Keratinocyte (primary cell): ENCODE measurements at regions not wholly inside any gene's neighbourhood (a gene's known extent, or its start where the extent isn't known, plus 50 kb on each side); places are given as distances from the start of the nearest gene placed in this dataset.

Source experiments
- DNase-seq: peaks from one replicate; pipeline ENCODE4 v3.0.0-alpha.2; 2011; ENCODE audit warnings: low read depth, missing footprints, low spot score
- FAIRE-seq: peaks from 2 replicates; lab custom pipeline; 2011; peaks lifted over from hg19 to GRCh38; lab: Jason Lieb, UNC
- H2AFZ ChIP-seq: 2 replicates; pipeline ENCODE4 v1.6.0; 2012; ENCODE audit warnings: low read length, control low read depth, inconsistent platforms; ENCODE audit not compliant: control insufficient read depth
- H3K27ac ChIP-seq: 2 replicates; pipeline ENCODE4 v1.5.1; 2011; ENCODE audit warnings: low read length; ENCODE audit not compliant: control insufficient read depth, insufficient read depth
- H3K27me3 ChIP-seq: 3 replicates; pipeline ENCODE4 v1.6.0; 2011; ENCODE audit warnings: low read length; ENCODE audit not compliant: control insufficient read depth, insufficient read depth; ENCODE audit errors: extremely low read depth
- H3K36me3 ChIP-seq, 2 experiments: 2 replicates in 1 of 2; 3 replicates in 1 of 2; pipeline ENCODE4 v1.5.1; 2011; ENCODE audit warnings: low read length in 2 of 2, mild to moderate bottlenecking in 1 of 2; ENCODE audit not compliant: control insufficient read depth in 2 of 2, insufficient read depth in 2 of 2; ENCODE audit errors: extremely low read depth in 1 of 2
- H3K4me1 ChIP-seq: 3 replicates; pipeline ENCODE4 v1.5.1; 2011; ENCODE audit warnings: low read length; ENCODE audit not compliant: control insufficient read depth, insufficient read depth; ENCODE audit errors: extremely low read depth
- H3K4me2 ChIP-seq: 3 replicates; pipeline ENCODE4 v1.6.0; 2011; ENCODE audit warnings: low read depth, low read length; ENCODE audit not compliant: control insufficient read depth, insufficient read depth; ENCODE audit errors: extremely low read depth
- H3K4me3 ChIP-seq, 3 experiments: fragments of 200-600 bp in 1 of 3; sonication (generic) in 1 of 3; 2 replicates in 2 of 3; 3 replicates in 1 of 3; pipeline ENCODE4 v1.5.1; 2011 to 2016; ENCODE audit warnings: low read length in 3 of 3, mild to moderate bottlenecking in 3 of 3, control low read depth in 2 of 3, inconsistent platforms in 1 of 3, low read depth in 1 of 3, mixed read lengths in 1 of 3, mixed run types in 1 of 3, moderate library complexity in 1 of 3; ENCODE audit not compliant: control insufficient read depth in 2 of 3, insufficient read depth in 2 of 3; ENCODE audit errors: extremely low read depth in 1 of 3
- H3K79me2 ChIP-seq: 2 replicates; pipeline ENCODE4 v1.6.0; 2012; ENCODE audit warnings: low read length; ENCODE audit not compliant: control insufficient read depth, insufficient read depth
- H3K9ac ChIP-seq: 3 replicates; pipeline ENCODE4 v1.6.0; 2011; ENCODE audit warnings: low read length; ENCODE audit not compliant: control insufficient read depth, insufficient read depth; ENCODE audit errors: extremely low read depth
- H3K9me1 ChIP-seq: 3 replicates; pipeline ENCODE4 v1.6.0; 2011; ENCODE audit warnings: low read length; ENCODE audit not compliant: control insufficient read depth, insufficient read depth; ENCODE audit errors: extremely low read depth
- H3K9me3 ChIP-seq: 2 replicates; pipeline ENCODE4 v1.5.1; 2012; ENCODE audit warnings: low read depth, low read length; ENCODE audit not compliant: control insufficient read depth
- H4K20me1 ChIP-seq: 3 replicates; pipeline ENCODE4 v1.6.0; 2011; ENCODE audit warnings: low read length; ENCODE audit not compliant: control insufficient read depth, insufficient read depth; ENCODE audit errors: extremely low read depth
- CTCF ChIP-seq, 3 experiments: IDR thresholded peaks in 1 of 3; conservative IDR thresholded peaks in 1 of 3; optimal IDR thresholded peaks in 1 of 3; 2 replicates in 2 of 3; 3 replicates in 1 of 3; pipeline versions ENCODE3 to v1.5.1; 2011; ENCODE audit warnings: low read length in 3 of 3, mild to moderate bottlenecking in 3 of 3, moderate library complexity in 2 of 3, control low read depth in 1 of 3, inconsistent platforms in 1 of 3; ENCODE audit not compliant: insufficient read depth in 2 of 3; ENCODE audit errors: extremely low read depth in 1 of 3
- EZH2 ChIP-seq: IDR thresholded peaks from one replicate; pipeline ENCODE4 v1.6.1; 2012; ENCODE audit warnings: inconsistent platforms, mild to moderate bottlenecking, low read length, moderate library complexity
- dilution Hi-C: fragments of 300-500 bp; cut with MboI; formaldehyde crosslinking; loops from one replicate; pipeline ENCODE4 v1.7.0; 2020; ENCODE audit warnings: low sequenced_read_pairs; ENCODE audit not compliant: extremely low pct_ligation_motif_present

DNA sequence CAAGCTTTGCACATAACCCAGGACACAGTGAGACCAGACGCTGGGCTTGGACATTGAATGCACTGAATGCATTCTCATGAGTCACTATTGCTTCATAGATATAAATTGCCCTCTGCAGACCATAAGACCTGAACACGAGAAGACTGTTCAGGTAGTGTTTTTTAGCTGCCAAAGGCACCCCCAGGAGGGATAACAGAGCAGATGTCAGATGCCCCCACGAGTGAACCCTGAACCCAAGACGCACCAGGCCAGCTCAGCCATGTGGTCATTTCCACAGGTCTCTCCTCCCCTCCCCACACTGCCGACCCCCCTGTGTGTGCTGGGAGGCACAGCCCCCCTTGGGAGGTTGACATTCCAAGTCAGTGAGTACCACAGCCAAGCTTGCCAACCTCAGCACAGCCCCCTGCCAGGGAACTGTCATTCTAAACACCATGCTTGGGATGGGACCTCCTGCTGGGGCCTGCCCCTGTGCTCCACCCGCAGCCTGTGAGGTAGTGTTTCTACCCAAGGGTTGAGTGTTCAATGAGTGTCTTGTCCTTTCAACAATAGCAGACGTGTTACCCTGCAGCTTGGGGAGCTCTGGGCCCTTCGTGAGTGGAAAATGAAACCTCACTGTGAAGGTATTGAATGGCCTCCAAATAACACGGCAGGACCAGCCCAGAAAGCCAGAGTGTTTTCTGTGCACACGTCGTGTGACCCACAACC lies 68.2 kb downstream of the PSMG1 start:
- H2AFZ ChIP-seq, result no peak overlapping the region
- H3K27ac ChIP-seq, result no peak overlapping the region
- H4K20me1 ChIP-seq, result no peaks in the 10 kb centered on the region
- no peak overlapping the region for H3K9ac ChIP-seq
- dilution Hi-C loops, result no loop called here
- H3K79me2 ChIP-seq, result no peaks in the 10 kb centered on the region
- H3K27me3 ChIP-seq, result no peaks in the 10 kb centered on the region
- H3K9me3 ChIP-seq, result no peaks in the 10 kb centered on the region
- DNase-seq (no peak), FAIRE-seq (peak; percentile 51)
- TF ChIP-seq CTCF (optimal IDR thresholded peaks at IDR 0.05 in 1 of 3, IDR thresholded peaks at IDR 0.05 in 1 of 3, conservative IDR thresholded peaks at IDR 0.05 in 1 of 3; ENCODE audit: extremely low read depth in 1 of 3, insufficient read depth in 2 of 3, low read length in 3 of 3), result no peak
- TF ChIP-seq EZH2, result no peak
- no peak overlapping the region for H3K4me3 ChIP-seq
- H3K36me3 ChIP-seq, result no peaks in the 10 kb centered on the region
- no peaks in the 10 kb centered on the region for H3K4me1 ChIP-seq
- no peaks in the 10 kb centered on the region for H3K9me1 ChIP-seq
- no peak overlapping the region for H3K4me2 ChIP-seq

- Histone ChIP-seq H3K27me3 (no peaks in the 10 kb centered on the region), H3K4me1 (no peaks in the 10 kb centered on the region), H3K79me2 (no peaks in the 10 kb centered on the region), H3K4me2 (no peak overlapping the region), H3K9me1 (no peaks in the 10 kb centered on the region), H3K9me3 (no peaks in the 10 kb centered on the region), H3K9ac (no peak overlapping the region), H4K20me1 (no peaks in the 10 kb centered on the region), H3K27ac (no peak overlapping the region), H3K36me3 (no peaks in the 10 kb centered on the region), H2AFZ (no peak overlapping the region), H3K4me3 (no peak overlapping the region)
- FAIRE-seq, result no peak
- no peak for DNase-seq
- TF ChIP-seq EZH2 (no peak), CTCF (optimal IDR thresholded peaks at IDR 0.05 in 1 of 3, IDR thresholded peaks at IDR 0.05 in 1 of 3, conservative IDR thresholded peaks at IDR 0.05 in 1 of 3; ENCODE audit: extremely low read depth in 1 of 3, insufficient read depth in 2 of 3, low read length in 3 of 3) (no peak)
- dilution Hi-C loops, result no loop called here
These were observed 71.2 kb downstream of the PSMG1 start for GRCh38 chr21:39111931-39112550.
